Gastrocnemius medialis (tissue), 4 donors: ENCODE measurements at regions not wholly inside any gene's neighbourhood (a gene's known extent, or its start where the extent isn't known, plus 50 kb on each side); places are given as distances from the start of the nearest gene placed in this dataset.

ENCODE experiments used
- CTCF ChIP-seq, 5 experiments: fragments of 450-650 bp in 3 of 5; fragments of 200-600 bp in 2 of 5; sonication (generic) in 2 of 5; IDR thresholded peaks in 4 of 5; conservative IDR thresholded peaks in 1 of 5; 1 replicate in 4 of 5; 2 replicates in 1 of 5; pipeline ENCODE4 v1.5.1; 2016 to 2019; ENCODE audit warnings: antibody characterized with exemption in 5 of 5, mild to moderate bottlenecking in 3 of 5, moderate library complexity in 3 of 5
- POLR2A ChIP-seq, 2 donors: fragments of 450-650 bp; IDR thresholded peaks; one replicate each; pipeline ENCODE4 v1.6.1; 2017; ENCODE audit warnings: antibody characterized with exemption in 2 of 2, mild to moderate bottlenecking in 2 of 2, moderate library complexity in 2 of 2

GRCh38 chr18:27662949-27663348, 477.8 kb upstream of the CHST9 start:
- TF ChIP-seq CTCF (IDR thresholded peaks at IDR 0.05 in 4 of 5, conservative IDR thresholded peaks at IDR 0.05 in 1 of 5) (no peak), POLR2A (IDR thresholded peaks at IDR 0.05) (no peak)
